G401 (cell line): ENCODE measurements at regions not wholly inside any gene's neighbourhood (a gene's known extent, or its start where the extent isn't known, plus 50 kb on each side); places are given as distances from the start of the nearest gene placed in this dataset.
"Not testable (repeated sequence)": the region's sequence is repeated elsewhere in the genome, so short reads cannot be mapped to it uniquely, and the experiment has no call there.

Experiments
- DNase-seq: peaks from one replicate; pipeline ENCODE4 v3.0.0-alpha.2; 2015; ENCODE audit warnings: low spot score
- in situ Hi-C: cut with HindIII; loops from 2 replicates; pipeline ENCODE4 v1.10.0; 2016; ENCODE audit warnings: low sequenced_read_pairs, mixed read lengths

DNA sequence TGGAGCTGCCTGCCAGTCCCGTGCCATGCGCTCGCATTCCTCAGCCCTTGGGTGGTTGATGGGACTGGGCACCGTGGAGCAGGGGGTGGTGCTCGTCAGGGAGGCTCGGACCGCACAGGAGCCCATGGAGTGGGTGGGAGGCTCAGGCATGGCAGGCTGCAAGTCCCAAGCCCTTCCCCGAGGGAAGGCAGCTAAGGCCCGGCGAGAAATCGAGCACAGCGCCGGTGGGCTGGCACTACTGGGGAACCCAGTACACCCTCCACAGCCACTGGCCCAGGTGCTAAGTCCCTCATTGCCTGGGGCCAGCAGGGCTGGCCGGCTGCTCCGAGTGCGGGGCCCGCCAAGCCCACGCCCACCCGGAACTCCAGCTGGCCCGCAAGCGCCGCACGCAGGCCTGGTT is 118.2 kb upstream of the TOP1 start:
- DNase-seq, in situ Hi-C loops: not testable (repeated sequence)

DNA sequence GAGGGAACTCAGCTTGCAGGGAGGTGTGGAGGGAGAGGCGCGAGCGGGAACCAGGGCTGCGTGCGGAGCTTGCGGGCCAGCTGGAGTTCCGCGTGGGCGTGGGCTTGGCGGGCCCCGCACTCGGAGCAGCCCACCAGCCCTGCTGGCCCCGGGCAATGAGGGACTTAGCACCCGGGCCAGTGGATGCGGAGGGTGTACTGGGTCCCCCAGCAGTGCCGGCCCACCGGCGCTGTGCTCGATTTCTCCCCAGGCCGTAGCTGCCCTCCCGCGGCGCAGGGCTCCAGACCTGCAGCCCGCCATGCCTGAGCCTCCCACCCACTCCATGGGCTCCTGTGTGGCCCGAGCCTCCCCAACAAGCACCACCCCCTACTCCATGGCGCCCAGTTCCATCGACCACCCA is 117.5 kb upstream of the TOP1 start:
- in situ Hi-C loops, result not testable (repeated sequence)

DNA sequence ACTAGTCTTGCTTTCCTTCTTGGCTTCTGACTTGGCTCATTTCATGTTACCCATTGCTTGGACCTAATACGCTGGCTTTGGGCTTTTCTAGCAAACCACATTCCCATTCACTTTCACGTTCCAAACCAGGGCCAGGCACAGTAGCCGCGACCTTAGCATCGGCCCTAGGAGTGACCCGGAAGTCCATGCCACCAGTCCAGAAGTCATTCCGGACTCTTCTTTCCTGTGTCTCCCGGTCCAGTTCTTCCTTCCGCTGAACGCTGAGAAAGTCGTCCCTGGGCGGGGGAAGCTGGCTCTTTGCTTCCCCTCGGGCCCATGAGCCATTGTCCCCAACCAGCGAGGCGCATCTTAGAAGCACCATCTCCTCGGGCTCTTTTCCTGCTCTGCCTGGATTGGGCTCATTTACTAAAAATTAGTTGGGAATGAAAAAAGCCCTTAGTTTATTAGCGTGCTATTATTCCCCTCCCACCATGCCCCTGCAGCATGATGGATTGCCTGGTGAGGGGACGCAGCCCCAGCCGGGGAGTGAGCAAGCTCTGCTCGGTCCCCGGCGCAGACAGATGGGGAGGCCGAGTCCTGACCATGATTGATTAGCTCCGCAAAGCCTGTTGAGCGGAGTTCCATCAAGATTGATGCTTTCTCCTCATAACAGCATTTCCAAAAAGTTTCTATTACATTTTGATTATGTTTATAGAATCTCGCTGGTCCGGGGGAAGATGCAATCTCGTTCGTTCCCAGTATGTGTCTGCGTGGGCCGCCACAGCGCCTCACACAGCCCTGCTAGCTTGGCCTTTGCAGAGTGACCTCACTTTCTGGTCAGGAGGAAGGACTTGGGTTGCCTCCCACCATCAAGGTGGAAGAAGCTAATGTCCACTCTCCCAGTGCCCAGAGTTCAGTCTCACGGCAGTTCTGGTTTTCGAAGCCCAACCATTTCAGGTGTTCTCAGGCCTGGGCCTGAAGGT is 115.1 kb upstream of the TOP1 start:
- in situ Hi-C loops, result no loop called here
- no peak for DNase-seq

More for the DNA sequence above, 117.5 kb upstream of the TOP1 start:
- DNase-seq, result not testable (repeated sequence)

DNA sequence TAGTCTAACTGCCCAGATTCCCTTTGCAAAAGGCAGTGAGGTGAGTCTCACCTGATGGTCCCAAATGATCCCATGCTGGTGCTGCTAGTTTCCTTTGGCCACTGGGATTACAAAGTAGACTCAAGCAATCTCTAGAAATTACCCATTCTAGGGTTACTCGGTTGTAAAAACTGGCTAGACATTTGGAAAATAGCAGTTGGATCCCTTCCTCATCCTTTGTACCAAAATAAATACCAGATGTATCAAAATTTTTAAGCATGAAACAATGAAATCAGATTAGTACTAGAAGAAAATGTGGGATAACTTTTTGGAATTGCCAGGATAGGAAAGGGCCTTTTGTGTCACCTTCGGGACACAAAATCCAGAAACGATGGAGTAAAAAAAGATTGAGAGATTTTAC is 112.9 kb upstream of the TOP1 start:
- DNase-seq, result no peak
- in situ Hi-C loops, result no loop called here

DNA sequence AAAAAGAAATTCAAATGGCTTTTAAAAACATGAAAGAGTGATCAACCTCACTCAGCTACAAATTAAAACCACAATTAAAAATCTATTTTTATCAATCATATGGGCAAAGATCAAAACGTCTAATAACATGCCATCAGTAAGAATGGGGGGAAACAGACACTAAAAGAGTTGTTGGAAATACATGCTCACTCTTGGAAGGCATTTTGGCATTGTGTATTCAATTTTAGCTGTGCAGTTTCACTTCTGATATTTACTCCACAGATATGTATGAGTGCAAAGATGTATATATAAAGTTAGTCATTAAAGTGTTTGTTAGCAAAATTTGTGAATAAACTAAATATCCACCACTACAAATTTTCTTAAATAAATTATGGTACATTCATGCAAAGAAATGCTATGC is 112.3 kb upstream of the TOP1 start:
- in situ Hi-C loops, result no loop called here
- no peak for DNase-seq

DNA sequence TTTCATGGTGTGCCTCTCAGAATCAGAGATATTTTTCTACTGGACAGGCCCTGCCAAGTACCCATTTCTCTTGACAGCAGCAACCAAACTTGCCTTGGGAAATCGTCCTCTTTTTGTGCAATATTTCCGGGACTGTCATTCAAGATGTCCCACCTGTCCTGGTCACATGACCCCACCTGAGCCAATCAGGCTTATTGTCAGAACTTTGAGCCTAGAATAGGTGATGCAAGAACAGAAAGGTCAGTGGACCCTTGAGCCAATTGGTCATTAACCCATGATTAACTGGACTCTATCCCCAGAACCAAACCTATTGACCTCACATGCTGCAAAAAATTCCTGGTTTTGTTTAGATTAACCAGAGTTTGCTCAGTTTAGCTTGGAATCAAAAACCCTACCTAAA is 108.3 kb upstream of the TOP1 start:
- in situ Hi-C loops, result no loop called here
- DNase-seq, result no peak

DNA sequence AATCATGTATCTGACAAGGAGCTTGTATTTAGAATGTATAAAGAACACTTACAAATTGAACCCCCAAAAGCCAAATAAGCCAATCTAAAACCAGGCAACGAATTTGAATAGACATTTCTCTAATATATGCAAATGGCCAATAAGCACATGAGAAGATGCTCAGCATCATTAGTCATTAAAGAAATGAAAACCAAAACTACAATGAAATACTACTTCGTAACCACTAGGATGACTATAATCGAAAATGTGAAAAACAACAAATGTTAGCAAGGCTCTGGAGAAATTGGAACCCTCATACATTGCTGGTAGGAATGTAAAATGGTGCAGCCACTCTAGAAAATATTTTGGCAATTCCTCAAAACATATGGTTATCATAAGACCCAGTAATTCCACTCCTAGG is 105.8 kb upstream of the TOP1 start:
- in situ Hi-C loops, result no loop called here

DNA sequence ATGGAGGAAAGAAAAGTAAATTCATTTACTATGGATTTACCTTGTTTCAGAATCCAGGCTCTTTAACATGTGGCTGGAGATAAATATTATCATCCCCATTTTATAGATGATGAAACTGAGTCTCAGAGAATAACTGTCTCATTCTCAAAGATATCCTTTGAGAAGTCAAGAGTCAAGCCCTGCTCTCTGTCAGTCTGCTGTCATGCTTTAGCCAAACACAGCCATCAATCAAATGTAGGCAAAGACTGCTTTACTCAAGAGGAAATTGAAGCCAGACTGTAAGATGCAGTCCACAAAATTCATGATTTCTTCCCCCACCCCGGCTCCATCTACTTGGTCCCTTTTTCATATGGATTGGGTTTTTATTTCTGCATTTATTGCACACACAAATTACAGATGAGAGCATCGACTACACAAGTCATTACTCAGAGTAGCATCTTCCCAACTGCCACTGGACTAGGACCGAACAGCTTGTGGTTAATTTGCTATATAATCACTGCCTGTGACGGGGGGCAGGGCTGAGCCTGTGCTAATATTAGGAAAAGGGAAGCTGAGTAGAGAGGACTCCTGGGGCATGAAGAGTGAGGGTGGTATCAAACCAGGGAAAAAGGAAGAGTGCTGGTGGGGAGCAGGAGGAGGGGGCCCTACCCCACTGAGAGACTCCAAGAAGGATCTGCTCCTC is 102.7 kb upstream of the TOP1 start:
- DNase-seq, result no peak
- in situ Hi-C loops, result no loop called here

More for the DNA sequence above, 105.8 kb upstream of the TOP1 start:
- no peak for DNase-seq

DNA sequence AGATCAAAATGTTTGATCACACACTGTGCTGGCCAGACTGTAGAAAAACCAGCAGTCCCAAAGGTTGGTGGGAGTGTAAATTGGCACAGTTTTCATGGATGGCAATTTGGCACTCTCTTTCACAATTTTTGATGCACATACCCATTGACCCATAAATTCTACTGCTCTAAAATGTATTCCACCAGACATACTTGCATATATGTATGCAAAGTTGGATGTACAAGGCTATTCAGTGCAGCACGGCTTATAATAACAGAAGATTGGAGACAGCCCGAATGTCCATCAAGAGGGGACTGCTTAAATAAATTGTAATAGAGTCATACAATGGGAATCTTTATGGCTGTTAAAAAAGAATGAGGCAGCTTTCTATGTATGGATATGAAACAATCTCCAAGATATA is 101.7 kb upstream of the TOP1 start:
- in situ Hi-C loops, result no loop called here
- no peak for DNase-seq

DNA sequence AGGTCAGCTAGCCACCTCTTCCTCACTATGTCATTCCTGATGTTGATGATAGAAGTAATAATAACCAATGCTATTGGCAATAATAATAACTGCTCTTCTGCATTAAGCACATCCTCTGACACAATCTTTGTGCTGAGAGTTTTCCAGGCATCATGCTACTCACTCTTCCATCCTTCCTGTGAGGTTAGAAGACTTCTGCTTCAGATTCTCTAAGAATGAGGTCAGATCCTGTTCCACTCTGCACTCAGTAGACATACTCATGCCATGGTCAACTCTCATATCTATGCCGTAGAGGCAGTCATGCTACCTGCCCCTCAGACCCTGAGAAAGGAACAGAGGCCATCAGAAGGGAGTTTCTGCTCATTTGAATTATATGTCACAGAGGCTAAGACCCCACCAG is 98.1 kb upstream of the TOP1 start:
- in situ Hi-C loops, result no loop called here

DNA sequence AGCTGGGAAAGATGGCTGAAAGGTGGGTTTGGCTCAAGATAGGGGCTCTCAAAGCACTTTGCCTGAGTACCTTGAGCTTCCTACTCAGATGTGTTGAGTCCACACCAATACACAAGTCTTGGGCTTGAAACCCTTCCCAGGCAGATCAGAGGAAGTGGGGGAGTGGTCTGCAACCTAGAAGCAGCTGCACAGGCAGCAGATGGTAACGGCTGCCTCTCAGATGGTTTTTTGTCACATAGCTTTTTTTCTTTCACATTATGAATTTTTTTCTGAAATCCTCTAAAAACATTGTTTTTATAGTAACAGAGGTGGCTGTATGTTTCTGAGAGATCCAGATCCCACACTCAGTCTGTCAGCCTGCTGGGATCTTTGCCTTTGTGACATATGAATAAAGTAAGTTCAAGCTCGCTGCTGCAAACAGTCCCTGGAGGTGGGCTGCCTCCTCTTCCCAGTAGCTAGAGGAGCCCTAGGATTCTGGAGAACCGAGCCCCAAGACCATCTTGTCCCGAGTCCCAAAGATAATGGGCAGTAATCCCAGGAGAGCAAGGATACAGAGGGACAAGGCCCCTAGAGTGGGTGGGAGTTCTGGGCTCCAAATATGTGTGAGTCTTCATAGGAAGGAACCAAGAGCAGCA is 97.1 kb upstream of the TOP1 start:
- DNase-seq, result no peak
- in situ Hi-C loops, result no loop called here

More for the DNA sequence above, 98.1 kb upstream of the TOP1 start:
- DNase-seq, result no peak

DNA sequence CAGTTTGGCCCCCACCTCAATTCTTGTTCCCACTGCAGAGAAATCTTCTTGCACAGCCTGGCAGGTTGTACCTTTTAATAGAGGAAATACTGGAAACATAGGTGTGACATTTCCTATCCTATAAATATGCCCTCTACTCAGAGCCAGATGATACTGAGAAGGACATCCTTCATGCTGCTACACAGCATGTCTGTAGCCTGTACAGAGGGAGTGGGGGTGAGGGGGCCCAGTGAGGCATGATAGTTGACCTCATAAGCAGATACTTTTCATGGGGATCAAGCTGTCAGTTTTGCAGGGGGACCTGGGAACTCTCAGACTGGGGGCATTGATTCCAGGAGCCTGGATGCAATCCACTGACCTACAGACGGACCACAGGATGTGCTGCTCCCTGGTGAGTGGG is 96.2 kb upstream of the TOP1 start:
- in situ Hi-C loops, result no loop called here
- no peak for DNase-seq

DNA sequence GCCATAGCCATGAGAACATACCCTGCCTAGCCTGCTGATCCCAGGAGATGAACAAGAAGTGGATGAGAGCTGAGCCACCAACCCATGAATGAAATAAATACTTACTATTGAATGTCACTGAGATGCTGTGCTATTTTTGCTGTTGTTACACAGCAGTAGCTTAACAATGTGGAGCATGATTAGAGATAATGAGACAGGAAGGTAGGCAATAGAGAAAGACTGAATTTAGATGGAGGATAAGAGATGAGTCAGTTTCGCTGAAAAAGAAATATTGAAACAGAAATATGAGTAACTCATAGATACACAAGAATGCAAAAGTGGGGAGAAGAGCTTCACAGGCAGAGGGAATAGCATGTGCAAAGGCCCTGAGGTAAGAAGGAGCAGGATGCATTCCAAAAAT is 94.9 kb upstream of the TOP1 start:
- in situ Hi-C loops, result no loop called here
- no peak for DNase-seq

DNA sequence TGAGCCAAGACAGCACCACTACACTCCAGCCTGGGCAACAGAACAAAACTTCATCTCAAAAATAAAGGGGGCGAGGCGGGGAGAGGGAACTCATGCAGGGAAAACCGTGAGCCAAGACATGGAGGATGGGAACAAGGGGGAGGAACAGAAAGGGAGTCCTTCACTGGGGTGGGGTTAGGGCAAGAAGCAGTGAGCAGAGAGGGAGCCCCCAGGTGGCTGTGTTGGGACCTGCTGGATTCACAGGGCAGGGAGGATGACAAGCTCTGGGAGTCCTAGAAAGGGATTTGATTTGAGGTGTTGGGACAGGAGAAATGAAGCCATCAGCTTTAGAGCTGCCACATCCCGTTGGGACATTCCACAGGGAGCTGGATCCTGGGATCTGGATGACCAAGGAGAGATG is 90.6 kb upstream of the TOP1 start:
- in situ Hi-C loops, result no loop called here
- no peak for DNase-seq

DNA sequence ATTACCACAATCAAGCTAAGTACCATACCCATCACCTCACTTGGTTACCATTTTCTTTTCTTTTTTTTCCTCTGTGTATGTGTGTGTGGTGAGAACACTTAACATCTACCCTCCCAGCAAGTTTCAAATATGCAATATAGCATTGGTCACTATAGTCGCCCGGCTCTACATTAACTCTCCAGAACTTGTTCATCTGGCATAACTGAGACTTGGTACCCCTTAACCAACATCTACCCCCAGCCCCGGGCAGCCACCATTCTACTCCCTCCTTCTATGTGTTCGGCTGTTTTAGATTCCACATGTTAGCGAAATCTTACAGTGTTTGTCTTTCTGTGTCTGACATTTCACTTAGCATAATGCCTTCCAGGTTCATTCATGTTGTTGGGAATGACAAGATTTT is 89.0 kb upstream of the TOP1 start:
- in situ Hi-C loops, result no loop called here

DNA sequence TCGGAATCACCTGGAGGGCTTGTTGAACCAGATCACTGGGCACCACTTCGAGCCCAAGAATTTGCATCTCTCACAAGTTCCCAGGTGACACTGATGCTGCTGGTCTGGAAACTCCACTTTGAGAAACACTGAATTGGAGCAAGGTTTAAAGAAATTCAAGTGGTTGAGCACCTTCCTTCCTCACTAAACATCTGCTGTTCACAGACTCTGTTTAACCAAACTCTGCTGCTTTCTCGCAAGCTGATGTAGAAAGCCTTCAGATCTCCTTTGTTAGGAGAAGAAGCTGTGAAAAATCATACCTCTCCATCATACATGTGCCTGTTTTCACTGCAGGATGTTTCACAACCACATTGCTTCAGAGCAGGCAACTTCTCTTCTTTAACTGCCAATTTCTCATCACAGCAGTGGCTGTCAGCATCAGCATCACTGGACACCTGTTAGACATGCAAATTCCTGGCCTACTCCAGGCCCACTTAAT is 87.5 kb upstream of the TOP1 start:
- in situ Hi-C loops, result no loop called here

More for the DNA sequence above, 89.0 kb upstream of the TOP1 start:
- DNase-seq, result no peak

DNA sequence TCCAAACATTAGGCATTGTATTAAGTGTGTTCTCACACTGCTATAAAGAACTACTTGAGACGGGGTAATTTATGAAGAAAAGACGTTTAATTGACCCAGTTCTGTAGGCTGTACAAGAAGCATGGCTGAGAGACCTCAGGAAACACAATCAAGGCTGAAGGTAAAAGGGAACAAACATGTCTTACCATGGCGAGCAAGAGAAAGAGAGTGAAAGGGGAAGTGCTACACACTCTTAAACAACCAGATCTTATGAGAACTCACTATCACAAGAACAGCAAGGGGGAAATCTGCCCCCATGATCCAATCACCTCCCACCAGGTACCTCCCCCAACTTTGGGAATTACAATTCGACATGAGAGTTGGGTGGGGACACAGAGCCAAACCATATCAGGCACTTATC is 86.6 kb upstream of the TOP1 start:
- in situ Hi-C loops, result no loop called here
- DNase-seq, result no peak

More for the DNA sequence above, 87.5 kb upstream of the TOP1 start:
- DNase-seq, result no peak

DNA sequence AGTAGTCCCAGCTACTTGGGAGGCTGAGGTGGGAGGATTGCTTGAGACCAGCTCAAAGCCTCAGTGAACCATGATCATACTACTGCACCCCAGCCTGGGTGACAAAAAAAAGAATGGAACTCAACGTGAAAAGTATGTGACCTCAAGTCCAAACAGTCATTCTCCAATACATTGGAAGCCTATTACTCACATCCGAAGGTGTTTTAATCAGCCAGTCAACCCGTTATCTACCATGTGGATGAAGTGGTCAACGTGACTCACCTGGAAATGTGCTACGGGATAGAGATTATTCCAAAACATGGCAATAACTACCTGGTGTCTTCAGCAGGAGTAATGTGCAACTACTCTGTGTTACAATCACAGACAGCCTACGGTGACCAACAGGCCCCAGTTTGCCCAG is 85.8 kb upstream of the TOP1 start:
- in situ Hi-C loops, result no loop called here
- DNase-seq, result no peak

DNA sequence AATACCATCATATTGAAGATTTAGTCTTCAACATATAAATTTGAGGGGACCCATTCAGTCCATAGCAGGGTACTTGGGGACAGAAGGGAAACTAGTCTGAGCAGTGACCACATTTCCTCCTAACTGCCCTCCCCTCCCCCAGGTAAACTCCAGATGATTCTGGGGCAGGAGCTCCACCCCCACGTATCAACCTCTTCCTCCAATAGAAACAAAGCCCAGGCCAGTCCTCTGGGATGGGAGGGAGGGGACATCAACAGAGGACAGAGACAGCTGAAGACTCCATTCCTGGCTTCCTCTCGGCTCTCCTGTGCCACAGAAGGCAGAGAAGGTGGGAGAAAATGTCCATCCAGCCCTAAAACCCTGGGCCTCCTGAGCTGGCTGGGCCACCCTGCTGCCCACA is 85.0 kb upstream of the TOP1 start:
- in situ Hi-C loops, result no loop called here

DNA sequence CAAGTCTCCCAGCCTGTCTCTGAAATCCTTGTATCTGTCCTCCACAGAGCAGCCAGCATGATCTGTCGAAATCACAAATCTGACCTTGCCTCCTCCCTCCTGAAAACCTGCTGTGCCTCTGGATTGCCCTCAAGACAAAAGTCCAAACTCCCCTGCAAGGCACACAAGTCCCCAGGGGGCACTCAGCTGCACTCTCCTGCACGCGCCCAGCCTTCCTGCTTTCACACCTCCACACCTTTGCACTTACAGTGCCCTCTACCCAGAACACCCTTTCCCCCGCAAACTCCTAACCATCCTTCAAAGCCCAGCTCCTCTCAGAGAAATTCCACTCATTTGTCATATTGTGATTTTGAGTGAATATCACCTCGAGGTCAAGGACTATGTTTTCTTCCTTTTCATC is 83.4 kb upstream of the TOP1 start:
- DNase-seq, result no peak
- in situ Hi-C loops, result no loop called here

More for the DNA sequence above, 85.0 kb upstream of the TOP1 start:
- no peak for DNase-seq
